Neuronal stem cell (in vitro differentiated cells): ENCODE measurements at regions not wholly inside any gene's neighbourhood (a gene's known extent, or its start where the extent isn't known, plus 50 kb on each side); places are given as distances from the start of the nearest gene placed in this dataset.
"Not testable (repeated sequence)": the region's sequence is repeated elsewhere in the genome, so short reads cannot be mapped to it uniquely, and the experiment has no call there.

Experiments
- DNase-seq: peaks from one replicate; pipeline ENCODE4 v3.0.0-alpha.2; 2013; ENCODE audit warnings: low spot score
- H2AFZ ChIP-seq: one replicate; pipeline ENCODE4 v1.6.1; 2013; ENCODE audit warnings: mild to moderate bottlenecking, low read length, inconsistent platforms
- H2AK5ac ChIP-seq: 2 replicates; pipeline ENCODE4 v1.6.1; 2013; ENCODE audit warnings: low read depth, mild to moderate bottlenecking, inconsistent platforms, low read length, moderate library complexity, mixed read lengths
- H2BK120ac ChIP-seq: 2 replicates; pipeline ENCODE4 v1.6.1; 2013; ENCODE audit warnings: low read depth, mild to moderate bottlenecking, inconsistent platforms, low read length, moderate library complexity, mixed read lengths
- H2BK12ac ChIP-seq: one replicate; pipeline ENCODE4 v1.6.1; 2013; ENCODE audit warnings: low read length, inconsistent platforms
- H2BK15ac ChIP-seq: 2 replicates; pipeline ENCODE4 v1.6.1; 2013; ENCODE audit warnings: mild to moderate bottlenecking, low read length, inconsistent platforms, mixed read lengths
- H2BK5ac ChIP-seq: one replicate; pipeline ENCODE4 v1.6.1; 2013; ENCODE audit warnings: inconsistent platforms, mild to moderate bottlenecking, low read length, moderate library complexity
- H3K14ac ChIP-seq: one replicate; pipeline ENCODE4 v1.6.1; 2013; ENCODE audit warnings: low read length, inconsistent platforms
- H3K18ac ChIP-seq: 2 replicates; pipeline ENCODE4 v1.6.1; 2013; ENCODE audit warnings: low read length, inconsistent platforms
- H3K23ac ChIP-seq: 2 replicates; pipeline ENCODE4 v1.6.1; 2013; ENCODE audit warnings: low read depth, mild to moderate bottlenecking, mixed read lengths, low read length, inconsistent platforms; ENCODE audit not compliant: poor library complexity
- H3K27ac ChIP-seq: replicated peaks from 3 replicates; pipeline ENCODE4 v1.5.1; 2013; ENCODE audit warnings: low read length, inconsistent platforms
- H3K27me3 ChIP-seq, 3 experiments: 2 replicates each; pipeline ENCODE4 v1.6.1; 2013; ENCODE audit warnings: low read length in 3 of 3, mild to moderate bottlenecking in 2 of 3, inconsistent platforms in 1 of 3, low read depth in 1 of 3, mixed read lengths in 1 of 3, moderate library complexity in 1 of 3; ENCODE audit not compliant: control insufficient read depth in 3 of 3, insufficient read depth in 3 of 3
- H3K36me3 ChIP-seq, 2 donors: replicated peaks in 1 of 2; 2 replicates each; pipeline ENCODE4 v1.6.1; 2013; ENCODE audit warnings: low read length in 2 of 2; ENCODE audit not compliant: control insufficient read depth in 2 of 2, insufficient read depth in 2 of 2
- H3K4ac ChIP-seq: 2 replicates; pipeline ENCODE4 v1.6.1; 2013; ENCODE audit warnings: inconsistent platforms, mild to moderate bottlenecking, low read length, moderate library complexity
- H3K4me1 ChIP-seq, 2 donors: 1 replicate in 1 of 2; 2 replicates in 1 of 2; pipeline ENCODE4 v1.6.1; 2013; ENCODE audit warnings: low read length in 2 of 2, low read depth in 1 of 2; ENCODE audit not compliant: control insufficient read depth in 2 of 2, insufficient read depth in 1 of 2
- H3K4me2 ChIP-seq: one replicate; pipeline ENCODE4 v1.6.1; 2013; ENCODE audit warnings: mild to moderate bottlenecking, low read length, inconsistent platforms; ENCODE audit not compliant: insufficient read depth, poor library complexity, severe bottlenecking
- H3K4me3 ChIP-seq, 2 donors: 2 replicates each; pipeline ENCODE4 v1.5.1; 2013; ENCODE audit warnings: low read length in 2 of 2, mild to moderate bottlenecking in 2 of 2, inconsistent platforms in 1 of 2, moderate library complexity in 1 of 2
- H3K79me1 ChIP-seq: one replicate; pipeline ENCODE4 v1.6.1; 2013; ENCODE audit warnings: low read depth, mild to moderate bottlenecking, inconsistent platforms, low read length, moderate library complexity
- H3K9ac ChIP-seq: one replicate; pipeline ENCODE4 v1.6.1; 2013; ENCODE audit warnings: mild to moderate bottlenecking, low read depth, low read length, inconsistent platforms; ENCODE audit not compliant: poor library complexity
- H3K9me3 ChIP-seq, 2 donors: replicated peaks in 1 of 2; 2 replicates each; pipeline versions ENCODE3 to v1.6.1; 2013; ENCODE audit warnings: low read length in 2 of 2, mild to moderate bottlenecking in 2 of 2, inconsistent platforms in 1 of 2, low read depth in 1 of 2, mixed read lengths in 1 of 2, moderate library complexity in 1 of 2; ENCODE audit not compliant: control insufficient read depth in 2 of 2, insufficient read depth in 1 of 2
- H4K8ac ChIP-seq: one replicate; pipeline ENCODE4 v1.6.1; 2013; ENCODE audit warnings: low read depth, mild to moderate bottlenecking, inconsistent platforms, low read length, moderate library complexity
- H4K91ac ChIP-seq: one replicate; pipeline ENCODE4 v1.6.1; 2013; ENCODE audit warnings: low read length, low read depth, mild to moderate bottlenecking, inconsistent platforms; ENCODE audit not compliant: poor library complexity
- WGBS, 2 donors: extraction: QIAGEN DNeasy Blood & Tissue Kit; methylation state at CpG; one replicate each; pipeline ENCODE4 v1.1.7; 2013; ENCODE audit warnings: missing lambda C conversion rate in 2 of 2, mixed read lengths in 1 of 2; ENCODE audit not compliant: insufficient read length in 2 of 2, insufficient replicate concordance in 1 of 2; ENCODE audit errors: extremely low coverage in 2 of 2; 5-methylcytosine and 5-hydroxymethylcytosine counted together

DNA sequence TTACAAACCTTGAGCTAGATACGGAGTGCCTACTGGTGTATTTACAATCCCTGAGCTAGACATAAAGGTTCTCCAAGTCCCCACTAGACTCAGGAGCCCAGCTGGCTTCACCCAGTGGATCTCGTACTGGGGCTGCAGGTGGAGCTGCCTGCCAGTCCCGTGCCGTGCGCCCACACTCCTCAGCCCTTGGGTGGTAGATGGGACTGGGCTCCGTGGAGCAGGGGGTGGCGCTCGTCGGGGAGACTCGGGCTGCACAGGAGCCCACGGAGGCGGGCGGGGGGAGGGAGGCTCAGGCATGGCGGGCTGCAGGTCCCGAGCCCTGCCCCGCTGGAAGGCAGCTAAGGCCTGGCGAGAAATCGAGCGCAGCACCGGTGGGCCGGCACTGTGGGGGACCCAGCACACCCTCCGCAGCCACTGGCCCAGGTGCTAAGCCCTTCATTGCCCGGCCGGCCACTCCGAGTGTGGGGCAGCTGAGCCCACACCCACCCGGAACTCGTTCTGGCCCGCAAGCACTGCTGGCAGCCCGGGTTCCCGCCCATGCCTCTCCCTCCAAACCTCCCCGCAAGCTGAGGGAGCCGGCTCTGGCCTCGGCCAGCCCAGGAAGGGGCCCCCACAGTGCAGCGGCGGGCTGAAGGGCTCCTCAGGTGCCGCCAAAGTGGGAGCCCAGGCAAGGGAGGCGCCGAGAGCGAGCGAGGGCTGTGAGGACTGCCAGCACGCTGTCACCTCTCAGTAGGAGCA lies 164.2 kb upstream of the TEX13C start:
- WGBS, 2 donors: no CpG with 5 or more reads among the region's 41 CpGs
- H2BK5ac ChIP-seq, H3K4me2 ChIP-seq, H3K79me1 ChIP-seq, H2AK5ac ChIP-seq, H2BK120ac ChIP-seq, DNase-seq, H4K8ac ChIP-seq, H3K9me3 ChIP-seq, H4K91ac ChIP-seq, H3K27ac ChIP-seq, H3K36me3 ChIP-seq, H3K4me1 ChIP-seq, H3K9ac ChIP-seq, H3K27me3 ChIP-seq, H2AFZ ChIP-seq, H3K23ac ChIP-seq, H3K14ac ChIP-seq, H3K4ac ChIP-seq, H3K4me3 ChIP-seq, H3K18ac ChIP-seq, H2BK12ac ChIP-seq, H2BK15ac ChIP-seq: not testable (repeated sequence)

GRCh38 chrX:125170459-125170858 lies 149.2 kb upstream of the TEX13C start:
- H3K79me1 ChIP-seq: no peaks in the 10 kb centered on the region
- no peak overlapping the region for H2BK12ac ChIP-seq
- no peak overlapping the region for H4K91ac ChIP-seq
- no peak overlapping the region for H3K14ac ChIP-seq
- H3K18ac ChIP-seq: no peak overlapping the region
- no peak overlapping the region for H3K4ac ChIP-seq
- no peak overlapping the region for H3K4me2 ChIP-seq
- H3K4me1 ChIP-seq: no peaks in the 10 kb centered on the region
- no peak overlapping the region for H3K9ac ChIP-seq
- no CpG with 5 or more reads among the region's 4 CpGs for WGBS, 2 donors
- H3K36me3 ChIP-seq: no peaks in the 10 kb centered on the region
- H2BK15ac ChIP-seq: no peak overlapping the region
- no peak overlapping the region for H2BK5ac ChIP-seq
- H4K8ac ChIP-seq: no peak overlapping the region
- H3K4me3 ChIP-seq: no peak overlapping the region
- DNase-seq: no peak
- H2AK5ac ChIP-seq: no peak overlapping the region
- no peaks in the 10 kb centered on the region for H3K9me3 ChIP-seq
- no peak overlapping the region for H2AFZ ChIP-seq
- H3K23ac ChIP-seq: no peak overlapping the region
- no peak overlapping the region for H2BK120ac ChIP-seq
- H3K27me3 ChIP-seq: no peaks in the 10 kb centered on the region
- H3K27ac ChIP-seq: no peak overlapping the region

DNA sequence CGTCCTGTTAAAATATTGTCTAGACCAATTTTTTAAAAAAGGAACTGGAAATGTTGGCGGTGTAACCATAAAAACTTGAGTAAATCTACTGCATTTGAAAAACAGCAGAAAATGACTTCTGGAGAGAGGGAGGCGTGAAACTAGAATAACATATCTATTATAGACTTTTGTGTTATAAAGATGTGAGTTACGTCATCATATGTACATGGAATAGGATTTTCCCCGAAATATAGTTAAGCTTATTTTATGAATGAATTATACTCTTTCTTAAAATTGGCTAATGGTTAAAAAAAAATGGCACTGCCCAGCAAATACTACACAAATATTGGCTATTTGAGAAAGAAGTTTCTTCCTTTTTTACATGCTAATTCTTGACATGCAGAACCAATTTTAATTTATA lies 147.1 kb upstream of the TEX13C start:
- Histone ChIP-seq H3K14ac (no peak overlapping the region), H3K4me2 (no peak overlapping the region), H3K4me1 (no peaks in the 10 kb centered on the region), H3K27me3 (no peaks in the 10 kb centered on the region), H3K27ac (no peak overlapping the region), H3K36me3 (no peaks in the 10 kb centered on the region), H2BK12ac (no peak overlapping the region), H4K8ac (no peak overlapping the region), H3K18ac (no peak overlapping the region), H3K9me3 (no peaks in the 10 kb centered on the region), H3K79me1 (no peaks in the 10 kb centered on the region), H2BK15ac (no peak overlapping the region), H2BK120ac (no peak overlapping the region), H3K4me3 (no peak overlapping the region), H2AK5ac (no peak overlapping the region), H4K91ac (no peak overlapping the region), H2AFZ (no peak overlapping the region), H3K23ac (no peak overlapping the region), H3K9ac (no peak overlapping the region), H3K4ac (no peak overlapping the region), H2BK5ac (no peak overlapping the region)
- no peak for DNase-seq
- WGBS, 2 donors: no CpG with 5 or more reads among the region's 5 CpGs

GRCh38 chrX:125175991-125176584 lies 143.6 kb upstream of the TEX13C start:
- no peak overlapping the region for H3K4ac ChIP-seq
- no peak for DNase-seq
- no peak overlapping the region for H2BK120ac ChIP-seq
- H3K9ac ChIP-seq: no peak overlapping the region
- H3K79me1 ChIP-seq: no peaks in the 10 kb centered on the region
- no peak overlapping the region for H3K14ac ChIP-seq
- H2BK5ac ChIP-seq: no peak overlapping the region
- no peak overlapping the region for H2BK12ac ChIP-seq
- H2AK5ac ChIP-seq: no peak overlapping the region
- no peaks in the 10 kb centered on the region for H3K4me1 ChIP-seq
- H4K8ac ChIP-seq: no peak overlapping the region
- no peak overlapping the region for H3K4me3 ChIP-seq
- H3K9me3 ChIP-seq: no peaks in the 10 kb centered on the region
- WGBS, 2 donors: no CpG with 5 or more reads among the region's 1 CpG
- H3K18ac ChIP-seq: no peak overlapping the region
- H3K36me3 ChIP-seq: no peaks in the 10 kb centered on the region
- H2AFZ ChIP-seq: no peak overlapping the region
- no peaks in the 10 kb centered on the region for H3K27me3 ChIP-seq
- no peak overlapping the region for H3K4me2 ChIP-seq
- no peak overlapping the region for H4K91ac ChIP-seq
- H3K23ac ChIP-seq: no peak overlapping the region
- no peak overlapping the region for H3K27ac ChIP-seq
- no peak overlapping the region for H2BK15ac ChIP-seq
